ENCODE measurements at regions not wholly inside any gene's neighbourhood (a gene's known extent, or its start where the extent isn't known, plus 50 kb on each side); places are given as distances from the start of the nearest gene placed in this dataset.
"Not testable (repeated sequence)": the region's sequence is repeated elsewhere in the genome, so short reads cannot be mapped to it uniquely, and the experiment has no call there.

DNA sequence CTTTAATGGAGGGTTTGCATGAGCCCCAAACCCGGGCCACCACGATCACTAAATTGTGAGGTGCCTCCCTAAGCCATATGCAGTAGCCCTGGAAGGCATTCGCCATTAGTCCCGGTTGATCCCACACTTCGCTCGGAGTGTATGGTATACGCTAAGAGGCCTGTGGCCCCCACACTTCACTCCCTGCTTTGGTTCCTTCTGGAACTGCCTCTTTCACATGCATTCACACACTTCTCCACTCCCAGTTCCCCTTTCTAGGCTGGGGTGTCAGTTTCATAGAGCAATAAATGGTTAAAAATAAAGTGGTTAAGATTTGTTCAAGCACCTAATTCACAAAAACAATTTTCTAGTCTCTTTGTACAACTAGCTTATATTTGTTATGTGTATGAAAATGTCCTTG, 212.1 kb upstream of the KCND2 start:
- H2AFZ ChIP-seq (ENCODE audit: low read length): no peak overlapping the region
- TF ChIP-seq, protein P1, sequence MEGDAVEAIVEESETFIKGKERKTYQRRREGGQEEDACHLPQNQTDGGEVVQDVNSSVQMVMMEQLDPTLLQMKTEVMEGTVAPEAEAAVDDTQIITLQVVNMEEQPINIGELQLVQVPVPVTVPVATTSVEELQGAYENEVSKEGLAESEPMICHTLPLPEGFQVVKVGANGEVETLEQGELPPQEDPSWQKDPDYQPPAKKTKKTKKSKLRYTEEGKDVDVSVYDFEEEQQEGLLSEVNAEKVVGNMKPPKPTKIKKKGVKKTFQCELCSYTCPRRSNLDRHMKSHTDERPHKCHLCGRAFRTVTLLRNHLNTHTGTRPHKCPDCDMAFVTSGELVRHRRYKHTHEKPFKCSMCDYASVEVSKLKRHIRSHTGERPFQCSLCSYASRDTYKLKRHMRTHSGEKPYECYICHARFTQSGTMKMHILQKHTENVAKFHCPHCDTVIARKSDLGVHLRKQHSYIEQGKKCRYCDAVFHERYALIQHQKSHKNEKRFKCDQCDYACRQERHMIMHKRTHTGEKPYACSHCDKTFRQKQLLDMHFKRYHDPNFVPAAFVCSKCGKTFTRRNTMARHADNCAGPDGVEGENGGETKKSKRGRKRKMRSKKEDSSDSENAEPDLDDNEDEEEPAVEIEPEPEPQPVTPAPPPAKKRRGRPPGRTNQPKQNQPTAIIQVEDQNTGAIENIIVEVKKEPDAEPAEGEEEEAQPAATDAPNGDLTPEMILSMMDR (conservative IDR thresholded peaks at IDR 0.05; ENCODE audit: low read length): no peak
- no peak for TF ChIP-seq EZH2phosphoT487 (IDR thresholded peaks at IDR 0.05; ENCODE audit: borderline replicate concordance)
- H3K79me2 ChIP-seq (ENCODE audit: insufficient read depth, low read length): no peaks in the 10 kb centered on the region

DNA sequence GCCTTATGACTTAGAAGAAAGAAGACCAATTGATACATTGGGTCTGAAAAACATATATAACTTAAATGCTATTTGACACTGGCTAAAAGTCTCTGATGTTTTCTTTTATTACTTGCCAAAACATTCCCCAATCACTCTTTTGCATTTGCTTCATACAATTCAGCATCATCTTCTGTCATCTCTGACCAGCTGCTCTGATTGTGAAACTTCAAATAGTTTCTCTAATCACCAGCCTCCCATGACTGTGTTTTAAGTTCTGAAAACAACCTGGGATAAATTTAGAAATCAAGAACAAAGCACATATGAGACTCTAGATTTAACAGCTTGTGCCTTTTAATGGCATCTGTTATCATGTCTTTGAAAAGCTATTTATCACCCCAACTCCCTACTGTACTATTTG, 208.4 kb upstream of the KCND2 start:
- Histone ChIP-seq H3K9me3 (ENCODE audit: insufficient read depth, low read depth, low read length) (no peaks in the 10 kb centered on the region), H3K9ac (ENCODE audit: low read depth, low read length, poor library complexity, severe bottlenecking) (no peak overlapping the region), H3F3A (ENCODE audit: low read depth) (no peaks in the 10 kb centered on the region), H3K9me2 (replicated peaks; ENCODE audit: low read depth, low read length) (no peaks in the 10 kb centered on the region), H3K4me3 (ENCODE audit: low read length, poor library complexity, severe bottlenecking) (no peak overlapping the region), H3K4me1 (ENCODE audit: insufficient read depth, low read length, poor library complexity, severe bottlenecking) (no peaks in the 10 kb centered on the region), H3K79me2 (ENCODE audit: insufficient read depth, low read length) (no peaks in the 10 kb centered on the region), H3K4me2 (ENCODE audit: low read depth, low read length, poor library complexity, severe bottlenecking) (no peak overlapping the region), H3K36me3 (ENCODE audit: insufficient read depth, low read length) (no peaks in the 10 kb centered on the region), H3K27me3 (ENCODE audit: insufficient read depth, low read length, poor library complexity, severe bottlenecking) (no peaks in the 10 kb centered on the region), H4K20me1 (ENCODE audit: insufficient read depth, low read length, poor library complexity, severe bottlenecking) (no peaks in the 10 kb centered on the region), H2AFZ (ENCODE audit: low read length) (no peak overlapping the region)
- TF ChIP-seq, protein P1 (conservative IDR thresholded peaks at IDR 0.05; ENCODE audit: low read length): no peak
- TF ChIP-seq EZH2phosphoT487 (IDR thresholded peaks at IDR 0.05; ENCODE audit: borderline replicate concordance): no peak

More for the DNA sequence above, 212.1 kb upstream of the KCND2 start:
- no peaks in the 10 kb centered on the region for H4K20me1 ChIP-seq (ENCODE audit: insufficient read depth, low read length, poor library complexity, severe bottlenecking)
- H3K9me3 ChIP-seq (ENCODE audit: insufficient read depth, low read depth, low read length): peaks cover 6% of the 10 kb centered on the region; the same call in 1 of the 2 replicates
- no peaks in the 10 kb centered on the region for H3K9me2 ChIP-seq (replicated peaks; ENCODE audit: low read depth, low read length)
- H3F3A ChIP-seq (ENCODE audit: low read depth): no peaks in the 10 kb centered on the region
- H3K4me2 ChIP-seq (ENCODE audit: low read depth, low read length, poor library complexity, severe bottlenecking): no peak overlapping the region
- H3K27me3 ChIP-seq (ENCODE audit: insufficient read depth, low read length, poor library complexity, severe bottlenecking): no peaks in the 10 kb centered on the region
- H3K9ac ChIP-seq (ENCODE audit: low read depth, low read length, poor library complexity, severe bottlenecking): no peak overlapping the region
- no peaks in the 10 kb centered on the region for H3K36me3 ChIP-seq (ENCODE audit: insufficient read depth, low read length)
- no peaks in the 10 kb centered on the region for H3K4me1 ChIP-seq (ENCODE audit: insufficient read depth, low read length, poor library complexity, severe bottlenecking)
- no peak overlapping the region for H3K4me3 ChIP-seq (ENCODE audit: low read length, poor library complexity, severe bottlenecking)

DNA sequence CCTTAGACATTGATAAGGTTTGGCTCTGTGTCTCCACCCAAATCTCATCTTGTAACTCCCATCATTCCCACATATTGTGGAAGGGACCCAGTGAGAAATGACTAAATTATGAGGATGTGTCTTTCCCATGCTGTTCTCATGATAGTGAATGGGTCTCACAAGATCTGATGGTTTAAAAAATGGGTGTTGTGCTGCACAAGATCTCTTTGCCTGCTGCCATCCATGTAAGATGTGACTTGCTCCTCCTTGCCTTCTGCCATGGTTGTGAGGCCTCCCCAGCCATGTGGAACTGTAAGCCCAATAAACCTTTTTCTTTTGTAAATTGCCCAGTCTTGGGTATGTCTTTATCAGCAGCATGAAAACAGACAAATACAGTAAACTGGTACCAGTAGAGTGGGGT, 206.1 kb upstream of the KCND2 start:
- not testable (repeated sequence) for H2AFZ ChIP-seq (ENCODE audit: low read length); H3K27me3 ChIP-seq (ENCODE audit: insufficient read depth, low read length, poor library complexity, severe bottlenecking); H3K4me2 ChIP-seq (ENCODE audit: low read depth, low read length, poor library complexity, severe bottlenecking); H3F3A ChIP-seq (ENCODE audit: low read depth); H3K4me1 ChIP-seq (ENCODE audit: insufficient read depth, low read length, poor library complexity, severe bottlenecking); H3K36me3 ChIP-seq (ENCODE audit: insufficient read depth, low read length); H3K9me3 ChIP-seq (ENCODE audit: insufficient read depth, low read depth, low read length); H4K20me1 ChIP-seq (ENCODE audit: insufficient read depth, low read length, poor library complexity, severe bottlenecking); H3K9ac ChIP-seq (ENCODE audit: low read depth, low read length, poor library complexity, severe bottlenecking); H3K9me2 ChIP-seq (replicated peaks; ENCODE audit: low read depth, low read length); H3K79me2 ChIP-seq (ENCODE audit: insufficient read depth, low read length); H3K4me3 ChIP-seq (ENCODE audit: low read length, poor library complexity, severe bottlenecking)

DNA sequence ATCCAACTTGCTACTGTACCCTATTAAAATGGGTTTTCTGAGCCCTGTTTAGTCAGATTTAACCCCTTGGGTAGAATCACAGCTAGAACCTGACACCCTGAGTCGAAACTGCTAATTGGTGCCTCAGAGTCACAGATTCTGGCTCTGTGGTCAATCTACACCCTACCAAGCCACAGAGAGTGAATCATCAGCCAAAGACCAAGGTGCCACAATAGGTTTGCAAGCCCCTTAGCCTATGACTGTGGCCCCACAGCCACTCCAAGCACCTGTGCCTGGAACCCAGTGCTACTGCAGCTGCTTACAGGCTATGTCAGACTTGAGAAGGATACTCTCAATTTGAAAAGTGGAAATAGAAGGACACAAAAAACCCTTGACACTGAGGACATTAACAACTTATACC, 202.8 kb upstream of the KCND2 start:
- H3K36me3 ChIP-seq (ENCODE audit: insufficient read depth, low read length): no peaks in the 10 kb centered on the region
- H2AFZ ChIP-seq (ENCODE audit: low read length): no peak overlapping the region
- H4K20me1 ChIP-seq (ENCODE audit: insufficient read depth, low read length, poor library complexity, severe bottlenecking): no peaks in the 10 kb centered on the region
- no peak overlapping the region for H3K9ac ChIP-seq (ENCODE audit: low read depth, low read length, poor library complexity, severe bottlenecking)
- no peaks in the 10 kb centered on the region for H3K79me2 ChIP-seq (ENCODE audit: insufficient read depth, low read length)
- H3K9me2 ChIP-seq (replicated peaks; ENCODE audit: low read depth, low read length): no peaks in the 10 kb centered on the region
- H3K9me3 ChIP-seq (ENCODE audit: insufficient read depth, low read depth, low read length): no peaks in the 10 kb centered on the region
- TF ChIP-seq, protein P1 (conservative IDR thresholded peaks at IDR 0.05; ENCODE audit: low read length): no peak
- TF ChIP-seq EZH2phosphoT487 (IDR thresholded peaks at IDR 0.05; ENCODE audit: borderline replicate concordance): no peak
- no peaks in the 10 kb centered on the region for H3F3A ChIP-seq (ENCODE audit: low read depth)
- H3K4me3 ChIP-seq (ENCODE audit: low read length, poor library complexity, severe bottlenecking): no peak overlapping the region
- no peaks in the 10 kb centered on the region for H3K27me3 ChIP-seq (ENCODE audit: insufficient read depth, low read length, poor library complexity, severe bottlenecking)
- no peaks in the 10 kb centered on the region for H3K4me1 ChIP-seq (ENCODE audit: insufficient read depth, low read length, poor library complexity, severe bottlenecking)
- no peak overlapping the region for H3K4me2 ChIP-seq (ENCODE audit: low read depth, low read length, poor library complexity, severe bottlenecking)

All from Loucy (cell line).